ENCODE measurements at regions not wholly inside any gene's neighbourhood (a gene's known extent, or its start where the extent isn't known, plus 50 kb on each side); places are given as distances from the start of the nearest gene placed in this dataset.

GRCh38 chr10:44589181-44589943 lies 204.5 kb upstream of the CXCL12 start:
- DNase-seq (ENCODE audit: low spot score): no peak
- intact Hi-C loops (cut with DNase I): no loop called here

- no peak for DNase-seq (ENCODE audit: low spot score)
- intact Hi-C loops (cut with DNase I): no loop called here
Measured at GRCh38 chr10:44589944-44590449, 205.1 kb upstream of the CXCL12 start.

GRCh38 chr10:44591911-44592310 lies 207.0 kb upstream of the CXCL12 start:
- DNase-seq (ENCODE audit: low spot score): no peak
- intact Hi-C loops (cut with DNase I): no loop called here

DNA sequence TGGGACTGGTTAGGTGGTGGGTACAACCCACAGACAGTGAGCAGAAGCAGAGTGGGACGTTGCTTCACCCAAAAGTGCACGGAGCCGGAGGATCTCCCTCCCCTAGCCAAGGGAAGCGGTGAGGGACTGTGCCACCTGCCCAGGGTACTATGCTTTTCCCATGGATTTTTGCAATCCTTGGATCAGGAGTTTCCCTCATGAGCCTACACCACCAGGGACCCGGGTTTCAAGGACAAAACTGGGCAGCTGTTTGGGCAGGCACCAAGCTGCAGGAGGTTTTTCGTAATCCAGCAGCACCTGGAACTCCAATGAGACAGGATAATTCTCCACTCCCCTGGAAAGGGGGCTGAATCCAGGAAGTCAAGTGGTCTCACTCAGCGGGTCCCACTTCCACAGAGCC lies 209.1 kb upstream of the CXCL12 start:
- intact Hi-C loops (cut with DNase I): no loop called here
- no peak for DNase-seq (ENCODE audit: low spot score)

DNA sequence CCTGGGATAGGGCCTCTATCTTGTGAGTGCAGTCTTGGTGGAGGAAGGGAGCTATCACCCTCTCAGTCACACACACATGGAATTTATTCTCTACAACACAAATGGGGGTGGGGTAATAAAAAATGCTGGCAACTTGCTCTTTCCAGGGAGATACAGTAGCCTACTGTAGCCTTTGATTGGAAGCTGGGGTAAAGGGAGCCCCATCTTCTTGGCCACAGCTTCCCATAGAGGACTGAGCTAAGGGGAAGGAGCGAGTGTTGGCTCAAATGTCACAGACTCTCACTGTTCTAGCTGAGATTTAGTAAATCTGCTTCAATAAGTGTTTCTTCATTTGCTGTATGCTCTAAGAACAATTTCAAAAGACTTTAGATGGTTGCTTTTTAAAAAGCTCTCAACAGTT lies 222.2 kb upstream of the CXCL12 start:
- no peak for DNase-seq (ENCODE audit: low spot score)
- intact Hi-C loops (cut with DNase I): no loop called here

GRCh38 chr10:44618910-44619309 lies 234.0 kb upstream of the CXCL12 start:
- no peak for DNase-seq (ENCODE audit: low spot score)
- intact Hi-C loops (cut with DNase I): no loop called here

DNA sequence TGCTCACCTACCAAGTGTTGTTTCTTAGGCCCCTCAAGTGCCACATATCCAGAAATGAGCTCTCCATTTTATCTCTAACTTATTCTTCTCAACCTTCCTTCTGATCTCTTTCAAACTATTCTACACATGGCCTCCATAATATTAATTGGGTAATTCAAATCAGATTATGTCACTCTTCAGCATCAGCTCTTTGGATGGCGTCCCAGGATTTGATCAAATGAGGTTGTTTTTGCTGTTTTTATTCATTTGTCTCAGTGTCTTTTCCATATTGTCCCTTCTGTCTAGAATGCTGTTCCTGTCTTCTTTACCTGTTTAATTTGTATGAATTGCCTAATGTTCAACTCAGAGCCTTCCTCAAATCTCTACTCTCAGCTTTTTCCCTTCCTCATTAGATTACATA lies 234.6 kb upstream of the CXCL12 start:
- no peak for DNase-seq (ENCODE audit: low spot score)
- intact Hi-C loops (cut with DNase I): no loop called here

- DNase-seq (ENCODE audit: low spot score): no peak
- intact Hi-C loops (cut with DNase I): no loop called here
Measured at GRCh38 chr10:44619975-44620374, 235.1 kb upstream of the CXCL12 start.

DNA sequence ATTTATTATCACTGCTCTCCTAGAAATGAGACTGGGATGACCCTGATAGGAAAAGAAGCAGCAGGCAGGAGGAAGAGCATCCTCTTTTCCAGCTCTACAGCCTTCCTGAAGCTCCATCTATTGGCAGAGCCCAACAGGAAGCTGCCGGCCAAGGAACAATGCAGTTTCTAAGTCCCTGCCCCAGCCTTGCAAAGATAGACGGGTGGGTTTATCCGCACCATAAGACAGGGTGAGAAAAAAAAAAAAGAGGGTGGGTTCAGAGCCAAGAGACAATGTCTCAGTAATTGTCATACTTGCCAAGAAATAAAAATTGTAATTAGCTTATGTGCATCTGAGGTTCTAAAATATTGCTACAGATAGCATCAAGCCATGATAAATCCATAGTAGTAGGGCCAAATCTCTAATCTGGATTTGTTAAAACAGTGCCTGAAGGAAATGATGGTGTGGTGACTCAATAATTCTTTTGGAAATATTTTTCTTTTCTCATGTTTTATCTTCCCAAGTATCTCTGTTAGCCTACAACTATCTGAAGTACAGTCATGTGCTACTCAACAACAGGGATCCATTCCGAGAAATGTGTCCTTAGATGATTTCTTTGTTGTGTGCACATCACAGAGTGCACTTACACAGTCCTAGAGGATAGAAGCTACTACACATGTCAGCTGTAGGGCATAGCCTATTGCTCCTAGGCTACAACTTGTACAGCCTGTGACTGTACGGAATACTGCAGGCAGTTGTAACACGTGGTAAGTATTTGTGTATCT lies 242.9 kb upstream of the CXCL12 start:
- no peak for DNase-seq (ENCODE audit: low spot score)
- intact Hi-C loops (cut with DNase I): no loop called here

DNA sequence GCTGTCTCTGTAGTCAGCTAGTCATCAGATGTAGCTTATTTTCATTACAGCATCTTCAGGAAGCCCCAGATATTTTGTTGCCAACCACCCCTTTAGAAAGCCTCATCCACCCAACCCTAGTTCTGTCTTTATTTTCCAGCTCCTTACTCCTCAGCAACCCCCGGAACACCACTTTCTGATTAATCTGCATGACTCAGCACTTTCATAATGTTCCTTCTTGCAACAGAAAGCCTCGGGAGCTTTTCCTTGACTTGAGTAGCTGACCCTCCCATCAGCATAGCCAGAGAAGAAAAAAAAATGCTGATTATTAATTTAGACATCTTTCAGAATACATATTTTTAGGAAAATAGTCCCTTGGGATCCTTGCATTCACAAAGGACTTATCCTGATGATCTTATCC lies 244.0 kb upstream of the CXCL12 start:
- intact Hi-C loops (cut with DNase I): no loop called here
- DNase-seq (ENCODE audit: low spot score): no peak

- intact Hi-C loops (cut with DNase I): no loop called here
Measured at GRCh38 chr10:44635176-44635575, 250.3 kb upstream of the CXCL12 start.

DNA sequence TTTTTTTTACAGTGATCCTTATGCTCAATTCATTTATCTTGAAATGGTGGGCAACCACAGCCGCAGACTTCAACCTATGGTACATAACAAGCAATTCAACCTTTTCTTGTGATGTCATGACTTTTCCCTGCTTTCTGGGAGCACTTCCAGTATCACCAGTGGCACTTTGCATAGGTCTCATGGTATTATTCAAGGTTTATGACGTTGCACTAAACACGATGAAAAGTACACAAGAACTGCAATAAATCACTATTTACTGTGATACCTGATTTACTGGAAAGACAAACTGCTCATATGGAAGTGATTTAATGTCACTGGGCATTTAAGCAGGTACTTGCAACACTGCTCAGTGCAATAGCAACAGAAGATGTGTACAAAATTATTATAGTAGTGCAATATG lies 251.7 kb upstream of the CXCL12 start:
- intact Hi-C loops (cut with DNase I): no loop called here
- no peak for DNase-seq (ENCODE audit: low spot score)

More at GRCh38 chr10:44635176-44635575, 250.3 kb upstream of the CXCL12 start:
- DNase-seq (ENCODE audit: low spot score): no peak

DNA sequence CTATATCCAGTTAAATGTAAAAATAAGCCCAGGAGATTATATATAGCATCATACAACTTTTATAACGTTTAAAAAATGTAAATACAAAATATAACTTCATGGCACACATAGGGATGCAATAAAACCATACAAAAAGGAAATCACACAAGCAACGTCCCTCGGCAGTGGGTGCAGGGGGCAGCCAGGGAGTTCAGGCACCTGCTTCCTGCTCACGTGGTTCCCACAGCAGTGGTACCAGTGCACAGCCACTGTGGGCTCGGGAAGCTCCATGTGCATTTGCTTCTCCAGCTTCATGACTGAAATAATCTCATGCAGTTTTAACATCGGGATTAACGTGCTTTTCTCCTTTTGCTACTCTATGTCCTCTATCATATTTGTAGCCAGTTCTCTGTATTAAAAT lies 255.5 kb upstream of the CXCL12 start:
- DNase-seq (ENCODE audit: low spot score): no peak
- intact Hi-C loops (cut with DNase I): no loop called here

- intact Hi-C loops (cut with DNase I): no loop called here
- DNase-seq (ENCODE audit: low spot score): no peak
Measured at GRCh38 chr10:44647473-44647872, 262.6 kb upstream of the CXCL12 start.

DNA sequence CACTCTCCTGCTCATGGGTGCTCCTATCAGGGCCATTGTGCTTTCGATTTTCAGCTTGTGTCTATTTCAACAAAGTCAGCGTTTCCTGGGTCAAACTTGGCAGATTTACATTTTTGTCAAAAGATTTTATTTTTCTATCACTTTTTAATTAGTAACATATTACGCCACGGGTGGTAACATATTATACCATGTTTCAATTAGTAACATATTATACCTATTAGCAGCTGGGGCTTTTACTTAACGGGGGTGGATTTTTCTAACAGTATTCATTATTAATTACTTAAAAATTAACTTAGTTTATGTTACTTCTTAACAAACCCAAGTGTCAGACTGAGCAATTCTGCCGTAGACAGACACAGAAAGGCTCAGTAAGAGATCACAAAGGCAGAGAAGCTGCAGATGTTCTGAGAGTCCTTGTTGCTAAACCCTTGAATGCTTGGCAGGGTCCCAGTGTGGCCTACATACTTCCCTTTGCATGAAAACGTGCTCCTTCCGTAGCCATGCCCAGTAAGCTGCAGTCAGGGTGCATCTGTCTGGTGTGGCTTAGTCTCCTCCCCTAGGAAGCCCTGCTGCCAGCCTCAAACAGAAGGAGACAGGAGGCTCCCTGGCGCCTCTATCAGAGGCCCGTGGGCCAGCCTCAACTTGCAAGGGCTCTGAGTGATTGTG lies 263.1 kb upstream of the CXCL12 start:
- intact Hi-C loops (cut with DNase I): no loop called here
- no peak for DNase-seq (ENCODE audit: low spot score)

DNA sequence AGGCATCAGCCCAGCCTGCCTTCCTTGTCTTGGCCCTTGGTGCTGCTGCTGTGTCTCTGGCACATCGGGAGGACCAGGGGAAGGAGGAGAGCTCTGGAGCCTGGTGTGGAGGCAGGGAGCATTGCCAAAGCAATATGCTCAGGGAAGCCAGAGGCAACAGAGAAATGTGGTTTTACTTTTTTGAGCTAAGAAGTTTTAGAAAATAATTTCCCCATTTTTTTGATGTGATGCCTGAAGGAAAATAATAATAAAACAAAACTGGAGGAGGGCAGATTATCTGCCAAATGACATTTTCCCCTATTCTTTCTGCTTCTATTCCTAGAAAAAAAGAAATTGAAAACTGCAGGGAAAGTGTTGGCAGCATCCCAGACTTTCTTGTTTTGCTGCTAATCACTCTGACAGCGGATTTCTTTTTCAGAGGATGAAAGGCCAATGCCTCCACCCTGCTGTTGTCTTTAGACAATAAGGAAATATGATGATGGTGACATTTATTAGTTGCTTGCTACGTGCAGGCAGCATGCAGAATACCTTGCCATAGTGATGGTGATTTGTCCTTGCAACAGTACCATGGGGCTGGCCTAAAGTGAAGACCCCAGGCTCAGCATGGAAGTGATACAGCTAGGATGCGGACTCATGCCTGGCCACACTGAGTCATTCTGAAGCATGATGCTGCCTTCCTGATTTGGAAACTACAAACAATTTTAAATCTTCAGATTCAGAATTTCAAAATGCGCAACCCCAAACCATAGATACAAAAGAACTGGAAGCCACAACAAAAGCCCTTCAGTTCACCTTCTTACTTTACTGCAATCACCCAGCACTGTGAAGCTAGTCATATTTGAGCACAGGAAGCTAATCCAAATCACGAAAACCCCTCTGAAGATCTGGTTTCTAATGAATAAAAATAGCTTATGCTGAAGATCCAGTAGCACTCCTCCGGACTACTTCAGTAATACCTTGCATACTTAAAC lies 260.2 kb upstream of the TMEM72 start:
- no peak for DNase-seq (ENCODE audit: low spot score)

GRCh38 chr10:44651834-44652233 lies 259.3 kb upstream of the TMEM72 start:
- intact Hi-C loops (cut with DNase I): no loop called here

More for the DNA sequence above, 260.2 kb upstream of the TMEM72 start:
- intact Hi-C loops (cut with DNase I): no loop called here

DNA sequence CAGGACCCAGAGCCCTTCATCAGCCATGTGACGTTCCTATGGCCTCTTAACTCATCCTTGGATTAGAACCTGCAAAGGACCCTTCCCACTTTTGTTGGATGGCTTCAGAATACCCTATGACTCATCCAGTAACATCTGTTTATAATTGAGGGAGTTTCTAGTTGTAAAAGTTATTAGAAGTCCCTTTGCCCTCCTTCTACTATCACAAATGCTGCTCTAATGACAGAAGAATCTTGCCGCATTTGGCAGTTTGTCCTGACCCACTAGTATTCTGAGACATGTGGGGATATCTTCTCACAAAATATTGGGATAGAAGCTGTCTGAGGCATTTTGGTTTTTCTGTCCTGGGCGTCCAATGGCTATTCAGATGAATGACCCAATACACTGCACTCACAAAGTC lies 251.8 kb upstream of the TMEM72 start:
- DNase-seq (ENCODE audit: low spot score): no peak
- intact Hi-C loops (cut with DNase I): no loop called here

More at GRCh38 chr10:44651834-44652233, 259.3 kb upstream of the TMEM72 start:
- DNase-seq (ENCODE audit: low spot score): no peak

DNA sequence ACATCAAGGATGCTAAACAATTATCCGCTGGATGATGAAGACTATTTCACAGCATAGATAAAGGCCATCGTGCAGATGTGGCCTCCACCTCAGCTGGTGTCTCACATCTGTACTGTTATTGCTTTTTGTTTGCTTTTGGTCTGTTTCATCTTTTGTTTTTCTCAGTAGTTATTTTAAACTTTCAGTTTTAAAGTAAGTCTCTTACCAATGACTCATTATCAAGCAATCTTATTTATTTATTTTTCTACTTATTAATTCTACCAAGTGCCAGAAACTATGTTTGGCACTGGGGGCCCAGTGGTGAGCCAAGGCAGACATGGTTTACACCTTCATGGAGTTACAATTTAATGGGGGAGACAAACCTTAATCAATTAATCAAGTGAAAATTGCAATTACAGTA lies 250.9 kb upstream of the TMEM72 start:
- no peak for DNase-seq (ENCODE audit: low spot score)
- intact Hi-C loops (cut with DNase I): no loop called here

Measured in cardiac septum (tissue), 1 donor.